ENCODE measurements at regions not wholly inside any gene's neighbourhood (a gene's known extent, or its start where the extent isn't known, plus 50 kb on each side); places are given as distances from the start of the nearest gene placed in this dataset.
A peak's percentile ranks its signal among the peaks of the same experiment; 100 is the strongest.

DNA sequence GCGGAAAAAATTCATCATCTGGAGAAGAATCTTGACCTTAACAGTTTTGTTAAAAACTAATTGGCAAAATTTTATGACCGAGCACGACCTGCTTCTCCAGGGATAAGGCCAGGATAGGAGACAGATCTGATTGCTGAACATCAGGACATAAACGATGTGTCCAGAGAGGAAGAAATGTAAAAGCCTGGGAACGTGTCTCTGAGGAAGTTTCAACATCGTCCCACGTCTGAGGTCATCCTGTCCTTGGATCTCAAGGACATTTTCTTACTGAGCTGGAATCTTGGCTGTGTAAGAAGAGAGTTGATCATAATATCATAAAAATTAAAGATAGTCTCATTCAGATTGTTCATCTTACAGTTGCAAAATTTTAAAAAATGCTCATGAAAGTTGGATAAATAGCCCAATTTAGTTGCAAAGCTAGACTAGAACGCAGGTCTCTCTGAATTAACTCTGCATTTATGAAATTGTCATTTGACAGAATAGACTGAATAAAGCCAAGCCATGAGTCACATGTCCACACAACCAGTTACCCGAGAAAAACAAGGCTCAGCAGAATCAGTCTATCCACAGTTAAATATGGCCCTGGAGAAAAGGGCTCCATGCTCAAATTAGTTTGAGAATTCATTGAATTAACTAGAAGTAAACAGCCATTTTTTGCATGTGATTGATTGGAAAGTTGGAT, 120.0 kb upstream of the EGFR start:
- peak in 1 of 2 donors; percentile 6 for DNase-seq
- H3K27ac ChIP-seq: no peak overlapping the region
- WGBS, 2 donors: 68 to 72% methylated on average over 9 of the region's 9 CpGs
- no peaks in the 10 kb centered on the region for H3K36me3 ChIP-seq
- no peaks in the 10 kb centered on the region for H3K4me1 ChIP-seq
- no peak for TF ChIP-seq POLR2A (IDR thresholded peaks at IDR 0.05)
- TF ChIP-seq, protein P1, sequence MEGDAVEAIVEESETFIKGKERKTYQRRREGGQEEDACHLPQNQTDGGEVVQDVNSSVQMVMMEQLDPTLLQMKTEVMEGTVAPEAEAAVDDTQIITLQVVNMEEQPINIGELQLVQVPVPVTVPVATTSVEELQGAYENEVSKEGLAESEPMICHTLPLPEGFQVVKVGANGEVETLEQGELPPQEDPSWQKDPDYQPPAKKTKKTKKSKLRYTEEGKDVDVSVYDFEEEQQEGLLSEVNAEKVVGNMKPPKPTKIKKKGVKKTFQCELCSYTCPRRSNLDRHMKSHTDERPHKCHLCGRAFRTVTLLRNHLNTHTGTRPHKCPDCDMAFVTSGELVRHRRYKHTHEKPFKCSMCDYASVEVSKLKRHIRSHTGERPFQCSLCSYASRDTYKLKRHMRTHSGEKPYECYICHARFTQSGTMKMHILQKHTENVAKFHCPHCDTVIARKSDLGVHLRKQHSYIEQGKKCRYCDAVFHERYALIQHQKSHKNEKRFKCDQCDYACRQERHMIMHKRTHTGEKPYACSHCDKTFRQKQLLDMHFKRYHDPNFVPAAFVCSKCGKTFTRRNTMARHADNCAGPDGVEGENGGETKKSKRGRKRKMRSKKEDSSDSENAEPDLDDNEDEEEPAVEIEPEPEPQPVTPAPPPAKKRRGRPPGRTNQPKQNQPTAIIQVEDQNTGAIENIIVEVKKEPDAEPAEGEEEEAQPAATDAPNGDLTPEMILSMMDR (IDR thresholded peaks at IDR 0.05): no peak
- no peaks in the 10 kb centered on the region for H3K27me3 ChIP-seq
- H3K9me3 ChIP-seq: no peaks in the 10 kb centered on the region
- intact Hi-C loops (cut with DNase I): no loop called here
- H3K4me3 ChIP-seq (replicated peaks in 1 of 3): no peak overlapping the region

DNA sequence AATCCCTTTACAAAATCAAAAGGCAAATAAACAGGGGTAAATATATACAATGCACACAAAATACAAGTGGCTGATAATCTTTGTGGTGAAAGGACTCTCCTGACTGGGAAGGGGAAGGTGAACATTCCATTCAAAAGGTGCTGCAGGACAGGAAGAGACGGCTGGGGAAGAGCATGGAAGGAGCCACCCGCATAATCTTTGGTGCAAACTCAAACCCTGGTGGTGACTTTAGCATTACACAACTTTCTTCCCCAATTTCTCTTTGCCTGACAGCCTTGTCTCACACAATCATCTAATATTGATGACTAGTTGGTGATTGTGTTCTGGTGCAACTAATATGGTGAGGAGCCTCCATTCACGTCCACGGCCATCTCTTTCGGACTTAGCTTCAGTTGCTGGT, 117.0 kb upstream of the EGFR start:
- Histone ChIP-seq H3K4me3 (replicated peaks in 1 of 3) (no peak overlapping the region), H3K4me1 (no peaks in the 10 kb centered on the region), H3K36me3 (no peaks in the 10 kb centered on the region), H3K9me3 (no peaks in the 10 kb centered on the region), H3K27me3 (no peaks in the 10 kb centered on the region), H3K27ac (no peak overlapping the region)
- intact Hi-C loops (cut with DNase I): no loop called here
- DNase-seq: no peak
- WGBS, 2 donors: 91 to 95% methylated on average over 5 of the region's 5 CpGs
- TF ChIP-seq POLR2A (IDR thresholded peaks at IDR 0.05): no peak
- TF ChIP-seq, protein P1 (IDR thresholded peaks at IDR 0.05): no peak

DNA sequence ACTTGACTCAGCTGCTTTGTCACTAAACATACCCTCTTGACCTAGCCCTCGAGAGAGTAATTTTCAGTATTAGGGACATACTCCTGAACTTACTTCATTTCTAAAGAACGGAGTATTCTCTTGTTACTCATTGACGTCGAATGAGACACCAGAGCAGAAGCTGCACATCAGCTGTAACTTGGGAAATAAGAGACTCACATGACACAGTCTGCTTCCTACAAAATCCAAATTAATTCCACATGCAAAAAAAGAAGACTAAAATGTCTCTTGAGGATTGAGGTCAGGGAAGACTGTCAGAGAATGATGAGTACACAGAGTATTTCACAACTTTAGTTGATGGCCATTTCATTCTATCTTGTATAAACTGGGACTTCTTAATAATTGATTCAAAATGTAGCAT, 114.7 kb upstream of the EGFR start:
- 71 to 73% methylated on average over 4 of the region's 4 CpGs for WGBS, 2 donors
- Histone ChIP-seq H3K27ac (no peak overlapping the region), H3K9me3 (no peaks in the 10 kb centered on the region), H3K36me3 (no peaks in the 10 kb centered on the region), H3K4me1 (no peaks in the 10 kb centered on the region), H3K4me3 (replicated peaks in 1 of 3) (no peak overlapping the region), H3K27me3 (no peaks in the 10 kb centered on the region)
- no peak for DNase-seq
- TF ChIP-seq POLR2A (IDR thresholded peaks at IDR 0.05): no peak
- TF ChIP-seq, protein P1 (IDR thresholded peaks at IDR 0.05): no peak
- intact Hi-C loops (cut with DNase I): no loop called here

DNA sequence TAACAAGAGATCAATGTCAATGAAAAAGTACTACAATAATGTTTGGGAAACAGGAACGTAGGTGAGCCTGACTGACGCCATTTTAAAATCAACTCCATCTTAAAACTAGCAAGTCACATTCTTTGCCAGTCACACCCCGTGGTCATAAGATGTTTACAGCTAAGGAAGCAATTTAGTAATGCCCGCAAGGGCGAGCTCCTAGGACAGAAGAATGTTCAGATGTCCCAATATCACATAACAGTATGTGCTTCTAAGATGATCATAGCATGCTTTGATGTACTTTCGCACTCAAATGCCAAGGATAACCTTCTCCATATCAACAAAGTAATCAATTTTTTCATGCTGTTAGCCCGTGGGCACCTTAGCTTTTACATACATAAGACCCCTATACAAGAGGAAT, 113.8 kb upstream of the EGFR start:
- DNase-seq: no peak
- H3K27ac ChIP-seq: no peak overlapping the region
- no peaks in the 10 kb centered on the region for H3K36me3 ChIP-seq
- 88 to 89% methylated on average over 7 of the region's 7 CpGs for WGBS, 2 donors
- no peaks in the 10 kb centered on the region for H3K9me3 ChIP-seq
- intact Hi-C loops (cut with DNase I): no loop called here
- H3K27me3 ChIP-seq: no peaks in the 10 kb centered on the region
- no peaks in the 10 kb centered on the region for H3K4me1 ChIP-seq
- H3K4me3 ChIP-seq (replicated peaks in 1 of 3): no peak overlapping the region
- no peak for TF ChIP-seq POLR2A (IDR thresholded peaks at IDR 0.05)
- TF ChIP-seq, protein P1 (IDR thresholded peaks at IDR 0.05): no peak

DNA sequence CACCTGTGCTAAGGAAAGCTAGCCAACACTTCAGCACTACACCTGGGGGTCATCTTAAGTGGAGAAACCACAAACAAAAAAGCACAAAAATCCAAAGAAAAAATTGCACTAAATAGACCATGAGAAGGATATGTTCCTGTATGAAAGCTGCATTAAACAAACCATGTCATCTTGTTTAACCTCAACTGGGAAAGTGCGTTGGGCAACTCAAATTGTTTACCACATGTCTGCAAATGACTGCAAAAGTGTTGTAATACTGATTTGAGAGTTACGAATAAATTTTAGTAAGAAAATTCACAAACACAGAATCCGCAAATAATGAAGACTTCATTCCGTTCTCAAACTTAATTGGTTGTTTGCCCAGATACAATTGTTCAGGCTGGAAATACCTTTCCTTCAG, 111.9 kb upstream of the EGFR start:
- no peaks in the 10 kb centered on the region for H3K36me3 ChIP-seq
- no peaks in the 10 kb centered on the region for H3K9me3 ChIP-seq
- no peak for TF ChIP-seq POLR2A (IDR thresholded peaks at IDR 0.05)
- TF ChIP-seq, protein P1 (IDR thresholded peaks at IDR 0.05): no peak
- H3K27me3 ChIP-seq: no peaks in the 10 kb centered on the region
- WGBS, 2 donors: 94 to 96% methylated on average over 4 of the region's 4 CpGs
- H3K4me3 ChIP-seq (replicated peaks in 1 of 3): no peak overlapping the region
- intact Hi-C loops (cut with DNase I): no loop called here
- DNase-seq: no peak
- H3K27ac ChIP-seq: no peak overlapping the region
- no peaks in the 10 kb centered on the region for H3K4me1 ChIP-seq
